SJCRH30 (cell line): ENCODE measurements at regions not wholly inside any gene's neighbourhood (a gene's known extent, or its start where the extent isn't known, plus 50 kb on each side); places are given as distances from the start of the nearest gene placed in this dataset.

Experiments
- DNase-seq, 2 experiments: peaks; one replicate each; pipeline ENCODE4 v3.0.0-alpha.2; 2015 to 2020
- H3K27ac ChIP-seq: fragments of 250-450 bp; sonication (Bioruptor Pico); 2 replicates; pipeline ENCODE4 v1.5.1; 2020; ENCODE audit warnings: mild to moderate bottlenecking, moderate library complexity
- H3K27me3 ChIP-seq: fragments of 250-450 bp; sonication (Bioruptor Pico); 2 replicates; pipeline ENCODE4 v1.5.1; 2020; ENCODE audit warnings: mild to moderate bottlenecking, moderate library complexity
- H3K36me3 ChIP-seq: fragments of 250-450 bp; sonication (Bioruptor Pico); 2 replicates; pipeline ENCODE4 v1.5.1; 2020; ENCODE audit warnings: mild to moderate bottlenecking, moderate library complexity
- H3K4me1 ChIP-seq: fragments of 250-450 bp; sonication (Bioruptor Pico); 2 replicates; pipeline ENCODE4 v1.5.1; 2020; ENCODE audit warnings: mild to moderate bottlenecking, moderate library complexity
- H3K4me3 ChIP-seq: fragments of 250-450 bp; sonication (Bioruptor Pico); 2 replicates; pipeline ENCODE4 v1.5.1; 2020; ENCODE audit warnings: mild to moderate bottlenecking, moderate library complexity
- H3K9me3 ChIP-seq: fragments of 250-450 bp; sonication (Bioruptor Pico); replicated peaks from 2 replicates; pipeline ENCODE4 v1.5.1; 2020; ENCODE audit warnings: mild to moderate bottlenecking, moderate library complexity

- Histone ChIP-seq H3K27me3 (no peaks in the 10 kb centered on the region), H3K27ac (no peak overlapping the region), H3K4me3 (no peak overlapping the region), H3K36me3 (no peaks in the 10 kb centered on the region), H3K9me3 (0 out of 2 replicates have a peak, but pooled peaks cover 6% of the 10 kb centered on the region), H3K4me1 (no peaks in the 10 kb centered on the region)
- DNase-seq: no peak
Measured at GRCh38 chr1:173100476-173101107, 49.9 kb upstream of the TNFSF18 start.
